Suprapubic skin (tissue), 4 donors: ENCODE measurements at regions not wholly inside any gene's neighbourhood (a gene's known extent, or its start where the extent isn't known, plus 50 kb on each side); places are given as distances from the start of the nearest gene placed in this dataset.

Experiments
- DNase-seq, 2 donors: peaks; one replicate each; pipeline ENCODE4 v3.0.0-alpha.2; 2019; ENCODE audit warnings: low spot score in 2 of 2
- H3K27ac ChIP-seq: fragments of 200-600 bp; sonication (generic); one replicate; pipeline ENCODE4 v1.5.1; 2019
- H3K27me3 ChIP-seq: fragments of 200-600 bp; sonication (generic); one replicate; pipeline ENCODE4 v1.5.1; 2019
- H3K36me3 ChIP-seq: fragments of 200-600 bp; sonication (generic); one replicate; pipeline ENCODE4 v1.5.1; 2019
- H3K4me1 ChIP-seq: fragments of 200-600 bp; sonication (generic); one replicate; pipeline ENCODE4 v1.5.1; 2019
- H3K4me3 ChIP-seq: fragments of 200-600 bp; sonication (generic); one replicate; pipeline ENCODE4 v1.5.1; 2019; ENCODE audit warnings: mild to moderate bottlenecking
- H3K9me3 ChIP-seq: fragments of 200-600 bp; sonication (generic); one replicate; pipeline ENCODE4 v1.5.1; 2019
- CTCF ChIP-seq, 2 donors: fragments of 200-600 bp in 1 of 2; fragments of 450-650 bp in 1 of 2; sonication (generic) in 1 of 2; IDR thresholded peaks; one replicate each; pipeline ENCODE4 v1.5.1; 2016 to 2019; ENCODE audit warnings: antibody characterized with exemption in 2 of 2, mild to moderate bottlenecking in 1 of 2, moderate library complexity in 1 of 2
- EP300 ChIP-seq: sonication (generic); formaldehyde crosslinking; IDR thresholded peaks from one replicate; pipeline ENCODE4 v1.6.1; 2017; ENCODE audit warnings: antibody characterized with exemption
- POLR2A ChIP-seq, 2 donors: fragments of 450-650 bp; IDR thresholded peaks; one replicate each; pipeline ENCODE4 v1.6.1; 2017; ENCODE audit warnings: antibody characterized with exemption in 2 of 2, mild to moderate bottlenecking in 2 of 2, moderate library complexity in 2 of 2
- POLR2AphosphoS5 ChIP-seq, 3 donors: sonication (generic); formaldehyde crosslinking; IDR thresholded peaks; one replicate each; pipeline ENCODE4 v1.6.1; 2017; ENCODE audit warnings: antibody characterized with exemption in 3 of 3
- WGBS: methylation state at CpG from one replicate; pipeline ENCODE4 v1.1.5; 2018; 5-methylcytosine and 5-hydroxymethylcytosine counted together

- Histone ChIP-seq H3K4me3 (no peak overlapping the region), H3K36me3 (no peaks in the 10 kb centered on the region), H3K4me1 (no peaks in the 10 kb centered on the region), H3K27ac (no peak overlapping the region), H3K27me3 (no peaks in the 10 kb centered on the region), H3K9me3 (no peaks in the 10 kb centered on the region)
- whole genome bisulfite sequencing, result 56% methylated on average over 10 of the region's 10 CpGs
- no peak for DNase-seq
- TF ChIP-seq POLR2A (IDR thresholded peaks at IDR 0.05) (no peak), POLR2AphosphoS5 (IDR thresholded peaks at IDR 0.05) (no peak), EP300 (no peak), CTCF (IDR thresholded peaks at IDR 0.05) (no peak)
These were observed 332.1 kb downstream of the UQCRFS1 start for GRCh38 chr19:28880735-28881401.

GRCh38 chr19:28878862-28879566 is 333.9 kb downstream of the UQCRFS1 start:
- peaks cover 3% of the 10 kb centered on the region for H3K27me3 ChIP-seq
- no peak overlapping the region for H3K4me3 ChIP-seq
- no peaks in the 10 kb centered on the region for H3K4me1 ChIP-seq
- no peak overlapping the region for H3K27ac ChIP-seq
- peak in 1 of 2 donors; percentile 74 for DNase-seq
- no peaks in the 10 kb centered on the region for H3K36me3 ChIP-seq
- no peaks in the 10 kb centered on the region for H3K9me3 ChIP-seq
- 25% methylated on average over 11 of the region's 11 CpGs for WGBS
- no peak for TF ChIP-seq POLR2AphosphoS5 (IDR thresholded peaks at IDR 0.05)
- no peak for TF ChIP-seq POLR2A (IDR thresholded peaks at IDR 0.05)
- TF ChIP-seq EP300, result no peak
- peak; percentile 45 to 69 for TF ChIP-seq CTCF (IDR thresholded peaks at IDR 0.05)

- Histone ChIP-seq H3K27me3 (peaks cover 6% of the 10 kb centered on the region), H3K4me3 (no peak overlapping the region)
- TF ChIP-seq POLR2A (IDR thresholded peaks at IDR 0.05) (no peak), POLR2AphosphoS5 (IDR thresholded peaks at IDR 0.05) (no peak), EP300 (no peak), CTCF (IDR thresholded peaks at IDR 0.05) (no peak)
These were observed 336.3 kb downstream of the UQCRFS1 start for GRCh38 chr19:28876609-28877123.

GRCh38 chr19:28874742-28875141 is 338.2 kb downstream of the UQCRFS1 start:
- 81% methylated on average over 9 of the region's 9 CpGs for WGBS
- H3K4me3 ChIP-seq, result no peak overlapping the region
- TF ChIP-seq EP300, result no peak
- no peak for TF ChIP-seq POLR2AphosphoS5 (IDR thresholded peaks at IDR 0.05)
- TF ChIP-seq CTCF (IDR thresholded peaks at IDR 0.05), result no peak
- no peak for TF ChIP-seq POLR2A (IDR thresholded peaks at IDR 0.05)

More at GRCh38 chr19:28876609-28877123, 336.3 kb downstream of the UQCRFS1 start:
- no peaks in the 10 kb centered on the region for H3K4me1 ChIP-seq
- 66% methylated on average over 7 of the region's 7 CpGs for WGBS
- no peaks in the 10 kb centered on the region for H3K36me3 ChIP-seq
- H3K27ac ChIP-seq, result no peak overlapping the region
- no peak for DNase-seq
- no peaks in the 10 kb centered on the region for H3K9me3 ChIP-seq

GRCh38 chr19:28873301-28873700 is 339.6 kb downstream of the UQCRFS1 start:
- no peak for DNase-seq
- H3K9me3 ChIP-seq, result no peaks in the 10 kb centered on the region
- TF ChIP-seq POLR2AphosphoS5 (IDR thresholded peaks at IDR 0.05) (no peak), CTCF (IDR thresholded peaks at IDR 0.05) (no peak)
- no peaks in the 10 kb centered on the region for H3K36me3 ChIP-seq
- H3K4me3 ChIP-seq, result no peak overlapping the region
- peaks cover 14% of the 10 kb centered on the region for H3K27me3 ChIP-seq
- no peaks in the 10 kb centered on the region for H3K4me1 ChIP-seq
- 45% methylated on average over 2 of the region's 2 CpGs for WGBS
- H3K27ac ChIP-seq, result no peak overlapping the region

More at GRCh38 chr19:28874742-28875141, 338.2 kb downstream of the UQCRFS1 start:
- no peaks in the 10 kb centered on the region for H3K9me3 ChIP-seq
- peaks cover 10% of the 10 kb centered on the region for H3K27me3 ChIP-seq
- no peaks in the 10 kb centered on the region for H3K36me3 ChIP-seq
- no peak for DNase-seq
- H3K4me1 ChIP-seq, result no peaks in the 10 kb centered on the region
- no peak overlapping the region for H3K27ac ChIP-seq
